CD8-positive, alpha-beta memory T cell (primary cell): ENCODE measurements at regions not wholly inside any gene's neighbourhood (a gene's known extent, or its start where the extent isn't known, plus 50 kb on each side); places are given as distances from the start of the nearest gene placed in this dataset.
"Not testable (repeated sequence)": the region's sequence is repeated elsewhere in the genome, so short reads cannot be mapped to it uniquely, and the experiment has no call there.

Source experiments
- CTCF ChIA-PET: fragments of 350-600 bp; sonication (Branson Sonifier 250); formaldehyde crosslinking; loops from one replicate; lab custom pipeline; 2021; ENCODE audit warnings: antibody characterized with exemption; lab: Charles Lee
- POLR2A ChIA-PET: fragments of 350-600 bp; sonication (Branson Sonifier 250); formaldehyde crosslinking; loops from one replicate; lab custom pipeline; 2021; ENCODE audit warnings: antibody characterized with exemption; lab: Charles Lee
- DNase-seq, 5 donors: peaks; one replicate each; pipeline versions ENCODE4 v3.0.0 to v3.0.0-alpha.2; 2020 to 2022; ENCODE audit warnings: mixed read lengths in 1 of 5
- H3K27ac ChIP-seq: one replicate; pipeline ENCODE4 v1.7.0; 2013; ENCODE audit warnings: low read depth, mild to moderate bottlenecking, low read length, moderate library complexity
- H3K27me3 ChIP-seq: 2 replicates; pipeline ENCODE4 v1.7.0; 2013; ENCODE audit warnings: low read length, mild to moderate bottlenecking; ENCODE audit not compliant: insufficient read depth, poor library complexity, severe bottlenecking
- H3K36me3 ChIP-seq: 2 replicates; pipeline ENCODE4 v1.7.0; 2013; ENCODE audit warnings: mild to moderate bottlenecking, low read length, moderate library complexity; ENCODE audit not compliant: insufficient read depth
- H3K4me1 ChIP-seq: 2 replicates; pipeline ENCODE4 v1.7.0; 2013; ENCODE audit warnings: mild to moderate bottlenecking, low read length, moderate library complexity; ENCODE audit not compliant: insufficient read depth
- H3K4me3 ChIP-seq: 2 replicates; pipeline ENCODE4 v1.7.0; 2013; ENCODE audit warnings: mild to moderate bottlenecking, low read length
- H3K9me3 ChIP-seq: 2 replicates; pipeline ENCODE4 v1.7.0; 2013; ENCODE audit warnings: mild to moderate bottlenecking, low read length
- H3K27ac Mint-ChIP-seq, 8 donors: one replicate each; pipeline ENCODE4 v1.8.0; 2020 to 2021; ENCODE audit warnings: mixed read lengths in 8 of 8, mild to moderate bottlenecking in 6 of 8, inconsistent platforms in 3 of 8, moderate library complexity in 3 of 8
- H3K27me3 Mint-ChIP-seq, 2 donors: one replicate each; pipeline ENCODE4 v1.8.0; 2020 to 2021; ENCODE audit warnings: mixed read lengths in 2 of 2, mild to moderate bottlenecking in 1 of 2, moderate library complexity in 1 of 2
- H3K36me3 Mint-ChIP-seq, 3 donors: one replicate each; pipeline ENCODE4 v1.8.0; 2020 to 2021; ENCODE audit warnings: mixed read lengths in 3 of 3, inconsistent platforms in 1 of 3, mild to moderate bottlenecking in 1 of 3
- H3K4me1 Mint-ChIP-seq, 3 donors: one replicate each; pipeline ENCODE4 v1.8.0; 2020 to 2021; ENCODE audit warnings: mixed read lengths in 3 of 3, inconsistent platforms in 1 of 3, mild to moderate bottlenecking in 1 of 3
- H3K4me3 Mint-ChIP-seq, 7 donors: one replicate each; pipeline ENCODE4 v1.8.0; 2020 to 2021; ENCODE audit warnings: mixed read lengths in 7 of 7, mild to moderate bottlenecking in 6 of 7, moderate library complexity in 4 of 7, inconsistent platforms in 2 of 7
- H3K9me3 Mint-ChIP-seq, 5 donors: one replicate each; pipeline ENCODE4 v1.8.0; 2020 to 2022; ENCODE audit warnings: mixed read lengths in 5 of 5, mild to moderate bottlenecking in 3 of 5, moderate library complexity in 2 of 5, inconsistent platforms in 1 of 5

DNA sequence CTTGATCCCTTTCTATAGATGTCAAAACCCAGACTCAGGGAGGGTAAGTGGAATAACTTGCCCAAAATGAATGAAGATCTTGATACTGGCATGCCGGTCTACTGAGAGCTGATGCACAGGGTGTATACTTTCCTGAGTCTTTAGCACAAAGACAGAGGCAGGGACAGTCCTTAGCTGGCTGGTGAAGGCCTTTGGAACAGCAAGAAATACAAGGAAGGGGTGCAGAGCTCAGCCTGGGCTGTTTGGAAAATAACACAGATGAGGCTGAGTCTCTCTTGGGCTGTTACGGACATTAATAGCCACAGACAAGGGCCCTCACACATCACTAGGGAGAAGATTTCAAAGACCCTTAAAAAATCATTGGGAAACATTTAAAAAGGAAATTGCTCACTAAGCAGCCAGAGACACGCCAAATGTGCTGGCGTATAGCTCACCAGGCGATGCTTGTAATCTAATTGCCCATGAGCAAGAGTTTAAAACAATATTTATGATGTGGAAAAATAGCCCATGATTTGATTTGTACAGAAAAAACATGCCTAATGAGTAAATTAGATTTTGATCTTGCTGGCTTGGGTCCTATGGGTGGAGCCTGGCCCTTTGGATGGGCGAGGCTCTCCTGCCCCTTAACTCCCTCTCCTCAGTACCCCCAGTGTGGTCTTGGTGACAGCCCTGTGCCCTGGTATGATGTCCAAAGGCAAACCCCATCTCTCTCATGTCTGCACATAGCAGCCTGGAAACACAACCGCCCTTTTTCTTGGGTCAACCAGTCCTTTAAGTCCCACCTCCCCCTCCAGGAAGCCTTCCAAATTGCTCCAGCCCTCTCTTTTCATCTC is 81.8 kb upstream of the MRPS22 start:
- Mint-ChIP-seq H3K9me3 (no peaks in the 10 kb centered on the region), H3K27ac (no peak overlapping the region), H3K27me3 (peaks cover 10 to 18% of the 10 kb centered on the region in 2 donors), H3K36me3 (no peaks in the 10 kb centered on the region), H3K4me1 (no peaks in the 10 kb centered on the region), H3K4me3 (no peak overlapping the region)
- POLR2A ChIA-PET: no interaction called here
- CTCF ChIA-PET: no interaction called here
- Histone ChIP-seq H3K9me3 (no peaks in the 10 kb centered on the region), H3K27me3 (no peaks in the 10 kb centered on the region), H3K4me3 (no peak overlapping the region), H3K4me1 (no peaks in the 10 kb centered on the region), H3K27ac (no peak overlapping the region), H3K36me3 (no peaks in the 10 kb centered on the region)
- no peak for DNase-seq

DNA sequence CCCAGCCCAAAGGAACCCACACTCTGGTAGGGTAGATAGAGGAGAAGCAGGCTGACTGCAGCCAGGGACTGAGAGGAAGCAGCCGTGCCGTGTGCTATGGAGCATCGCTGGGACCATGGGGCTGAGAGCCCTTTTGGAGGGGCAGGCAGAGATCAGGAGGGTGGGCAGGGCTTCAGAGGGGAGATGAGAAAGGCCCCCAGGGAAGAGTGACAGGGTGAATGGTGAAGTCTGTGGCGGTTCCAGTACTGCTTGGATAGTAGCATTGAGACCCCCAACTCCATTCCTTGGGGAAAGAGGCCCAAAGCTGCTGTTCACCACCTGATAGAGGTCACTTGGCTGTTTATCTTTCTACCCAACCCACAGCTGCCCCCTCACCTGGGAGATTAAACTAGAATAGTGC is 80.0 kb upstream of the MRPS22 start:
- no peaks in the 10 kb centered on the region for H3K9me3 Mint-ChIP-seq
- no peak overlapping the region for H3K27ac ChIP-seq
- POLR2A ChIA-PET: no interaction called here

DNA sequence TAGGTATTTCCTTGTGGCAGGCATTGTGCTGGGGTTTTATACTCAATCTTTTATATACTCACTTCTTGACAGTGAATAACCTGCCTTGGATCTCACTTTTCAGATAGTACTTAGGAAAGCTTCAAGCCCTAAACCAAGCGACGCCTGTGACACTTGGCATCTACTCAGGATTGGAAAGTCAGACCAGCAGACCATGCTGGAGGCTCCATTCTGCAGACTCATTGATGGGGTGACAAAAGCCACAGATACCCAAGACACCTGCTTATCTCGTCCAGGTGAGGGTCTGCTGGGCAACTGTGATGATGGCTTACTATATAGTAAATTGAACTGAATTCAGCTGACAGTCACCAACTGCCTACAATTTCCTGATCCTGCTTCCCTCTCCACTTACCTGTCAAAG is 79.4 kb upstream of the MRPS22 start:
- no peaks in the 10 kb centered on the region for H3K36me3 ChIP-seq
- no peak for DNase-seq
- no peak overlapping the region for H3K27ac ChIP-seq
- no peak overlapping the region for H3K4me3 ChIP-seq
- Mint-ChIP-seq H3K27ac (no peak overlapping the region), H3K4me1 (no peaks in the 10 kb centered on the region), H3K27me3 (peaks cover 3 to 25% of the 10 kb centered on the region in 2 donors), H3K36me3 (no peaks in the 10 kb centered on the region), H3K9me3 (no peaks in the 10 kb centered on the region), H3K4me3 (no peak overlapping the region)
- ChIA-PET POLR2A (no interaction called here), CTCF (no interaction called here)
- H3K9me3 ChIP-seq: no peaks in the 10 kb centered on the region
- no peaks in the 10 kb centered on the region for H3K27me3 ChIP-seq
- no peaks in the 10 kb centered on the region for H3K4me1 ChIP-seq

More for the DNA sequence above, 80.0 kb upstream of the MRPS22 start:
- H3K4me3 Mint-ChIP-seq: no peak overlapping the region
- H3K4me3 ChIP-seq: no peak overlapping the region
- H3K36me3 Mint-ChIP-seq: no peaks in the 10 kb centered on the region
- H3K27ac Mint-ChIP-seq: no peak overlapping the region
- no peaks in the 10 kb centered on the region for H3K27me3 ChIP-seq
- H3K9me3 ChIP-seq: no peaks in the 10 kb centered on the region
- CTCF ChIA-PET: no interaction called here
- H3K4me1 ChIP-seq: no peaks in the 10 kb centered on the region
- H3K36me3 ChIP-seq: no peaks in the 10 kb centered on the region
- DNase-seq: no peak
- H3K27me3 Mint-ChIP-seq: peaks cover 5 to 21% of the 10 kb centered on the region in 2 donors
- H3K4me1 Mint-ChIP-seq: no peaks in the 10 kb centered on the region

DNA sequence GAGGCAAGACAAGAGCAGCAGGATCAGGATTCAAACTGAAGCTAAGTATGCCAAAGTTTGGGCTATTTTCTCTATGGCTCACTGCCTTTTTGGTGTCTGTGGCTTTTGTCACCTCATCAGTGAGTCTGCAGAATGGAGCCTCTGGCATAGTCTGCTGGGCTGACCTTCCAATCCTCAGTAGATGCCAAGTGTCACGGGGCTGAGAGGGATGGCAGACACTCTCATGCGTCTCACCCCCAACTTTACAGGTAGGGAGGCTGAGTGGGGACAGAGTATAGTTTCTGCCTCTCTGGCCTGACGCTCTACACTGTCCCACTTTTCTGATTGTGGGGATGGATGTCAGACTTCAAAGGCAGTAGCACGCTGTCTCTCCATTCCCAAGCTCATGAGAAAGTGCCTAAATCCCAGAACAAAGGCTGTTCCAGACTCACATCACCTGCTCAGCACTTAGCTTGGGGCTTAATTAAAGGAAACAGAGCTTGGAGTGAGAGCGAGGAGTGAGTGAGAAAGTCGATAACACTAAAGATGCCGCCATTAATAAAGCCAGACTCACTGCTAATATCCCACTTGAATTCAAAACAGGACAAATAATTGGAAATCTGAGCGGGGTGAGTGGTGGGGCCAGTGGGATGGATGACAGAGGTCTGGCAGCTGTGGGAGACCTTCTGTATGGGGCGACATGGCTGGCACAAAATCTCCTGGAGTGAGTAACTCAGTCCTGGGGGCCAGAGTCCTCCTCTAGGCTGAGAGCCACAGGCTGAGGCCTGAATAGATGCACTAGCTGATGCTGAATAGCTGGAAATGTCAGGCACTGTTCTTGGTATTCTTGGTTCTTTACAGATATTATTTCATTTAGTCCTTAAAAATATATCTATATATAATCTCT is 78.4 kb upstream of the MRPS22 start:
- Histone ChIP-seq H3K4me3 (no peak overlapping the region), H3K36me3 (no peaks in the 10 kb centered on the region), H3K27ac (no peak overlapping the region), H3K4me1 (no peaks in the 10 kb centered on the region), H3K9me3 (no peaks in the 10 kb centered on the region), H3K27me3 (no peaks in the 10 kb centered on the region)
- POLR2A ChIA-PET: no interaction called here
- CTCF ChIA-PET: interaction anchor here (0.5 kb wide), 1 partner anchor 327 kb away, joined by 5 read pairs; no protein-coding TSS in a partner anchor
- no peaks in the 10 kb centered on the region for H3K36me3 Mint-ChIP-seq
- no peaks in the 10 kb centered on the region for H3K9me3 Mint-ChIP-seq
- H3K4me1 Mint-ChIP-seq: no peaks in the 10 kb centered on the region
- no peak overlapping the region for H3K4me3 Mint-ChIP-seq
- H3K27ac Mint-ChIP-seq: no peak overlapping the region
- peaks cover 5 to 22% of the 10 kb centered on the region in 2 donors for H3K27me3 Mint-ChIP-seq
- no peak for DNase-seq

DNA sequence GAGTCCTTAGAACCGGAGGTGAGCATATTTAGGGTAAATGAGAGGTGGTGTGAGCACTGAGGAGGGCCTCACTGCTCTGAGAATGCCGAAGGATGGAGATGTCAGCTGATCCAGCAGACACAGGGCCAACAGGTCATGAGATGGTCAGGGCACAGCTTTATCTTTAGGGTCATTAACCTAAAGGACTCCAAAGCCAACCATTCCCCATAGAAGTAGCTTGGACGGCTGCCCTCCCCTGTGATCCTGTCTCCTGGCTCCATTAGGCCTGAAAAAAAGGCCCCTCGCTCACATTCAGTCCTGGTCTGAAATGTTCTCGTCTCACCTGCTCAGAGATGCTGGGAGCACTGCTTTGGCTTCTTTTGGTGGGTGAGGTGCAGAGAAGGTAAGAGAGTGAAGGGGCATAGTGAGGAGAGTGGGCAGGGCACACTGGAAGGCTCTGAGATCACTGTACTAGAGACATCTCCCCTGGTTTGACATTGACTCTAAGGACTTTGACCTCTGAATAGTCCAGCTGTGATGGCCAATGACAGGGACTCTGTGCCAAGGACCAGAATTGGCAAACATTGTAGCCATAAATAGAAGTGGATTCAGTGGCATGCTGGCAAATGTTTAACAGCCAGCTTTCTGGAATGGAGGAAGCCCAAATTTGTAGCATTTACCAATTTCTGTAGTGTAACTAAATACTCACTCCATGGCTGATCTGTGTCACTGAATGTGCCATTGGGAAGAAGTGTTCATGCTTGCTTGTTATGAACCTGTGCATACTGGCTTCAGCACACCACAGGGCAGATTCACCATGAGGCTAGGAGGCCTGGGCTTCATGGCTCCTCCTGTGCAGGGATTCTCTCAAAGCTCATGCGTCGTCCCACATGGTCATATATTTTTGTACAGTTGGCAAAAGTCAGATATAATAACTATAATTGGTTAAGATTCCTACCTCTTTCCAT is 76.2 kb upstream of the MRPS22 start:
- Mint-ChIP-seq H3K27ac (no peak overlapping the region), H3K36me3 (no peaks in the 10 kb centered on the region), H3K9me3 (no peaks in the 10 kb centered on the region), H3K4me1 (no peaks in the 10 kb centered on the region), H3K27me3 (peaks cover 3 to 28% of the 10 kb centered on the region in 2 donors), H3K4me3 (no peak overlapping the region)
- no peaks in the 10 kb centered on the region for H3K27me3 ChIP-seq
- H3K9me3 ChIP-seq: no peaks in the 10 kb centered on the region
- no peaks in the 10 kb centered on the region for H3K4me1 ChIP-seq
- ChIA-PET CTCF (no interaction called here), POLR2A (no interaction called here)
- H3K4me3 ChIP-seq: no peak overlapping the region
- no peak overlapping the region for H3K27ac ChIP-seq
- no peaks in the 10 kb centered on the region for H3K36me3 ChIP-seq
- DNase-seq: no peak

DNA sequence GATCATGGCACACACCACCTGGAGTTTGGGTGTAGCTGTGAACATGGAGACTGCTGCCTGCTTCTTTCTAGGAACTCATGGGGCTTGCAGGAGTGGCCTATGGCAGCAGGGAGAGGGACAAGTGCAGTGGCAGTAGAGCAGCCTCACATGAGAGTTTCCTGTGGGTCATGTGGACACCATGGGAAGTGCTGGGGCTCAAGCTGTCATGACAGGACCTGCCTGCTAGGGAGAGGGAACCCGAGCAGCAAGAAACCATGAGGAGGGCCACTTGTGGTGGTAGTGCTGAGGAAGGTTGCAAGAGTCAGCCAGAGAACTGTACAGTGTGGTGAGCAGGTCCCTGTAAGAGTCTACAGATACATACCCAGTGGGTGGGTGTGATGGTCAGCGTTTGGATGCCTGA is 73.8 kb upstream of the MRPS22 start:
- Histone ChIP-seq H3K27me3 (no peaks in the 10 kb centered on the region), H3K9me3 (no peaks in the 10 kb centered on the region), H3K4me3 (no peak overlapping the region), H3K27ac (no peak overlapping the region), H3K4me1 (no peaks in the 10 kb centered on the region), H3K36me3 (no peaks in the 10 kb centered on the region)
- Mint-ChIP-seq H3K4me3 (no peak overlapping the region), H3K27me3 (peaks cover 7 to 35% of the 10 kb centered on the region in 2 donors), H3K36me3 (no peaks in the 10 kb centered on the region), H3K4me1 (no peaks in the 10 kb centered on the region), H3K27ac (no peak overlapping the region), H3K9me3 (no peaks in the 10 kb centered on the region)
- no peak for DNase-seq
- CTCF ChIA-PET: no interaction called here
- POLR2A ChIA-PET: no interaction called here

DNA sequence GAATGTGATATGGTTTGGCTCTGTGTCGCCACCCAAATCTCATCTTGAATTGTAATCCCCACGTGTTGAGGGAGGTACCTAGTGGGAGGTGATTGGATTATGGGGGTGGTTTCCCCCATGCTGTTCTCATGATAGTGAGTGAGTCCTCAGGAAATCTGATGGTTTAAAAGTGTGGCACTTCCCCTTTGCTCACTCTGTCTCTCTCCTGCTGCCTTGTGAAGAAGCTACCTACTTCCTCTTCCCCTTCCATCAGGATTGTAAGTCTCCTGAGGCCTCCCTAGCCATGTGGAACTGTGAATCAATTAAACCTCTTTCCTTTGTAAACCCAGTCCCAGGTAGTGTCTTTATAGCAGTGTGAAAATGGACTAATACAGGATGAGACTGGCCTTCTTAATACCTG is 73.2 kb upstream of the MRPS22 start:
- H3K27me3 ChIP-seq, CTCF ChIA-PET, H3K36me3 ChIP-seq, H3K9me3 ChIP-seq, H3K4me1 ChIP-seq, POLR2A ChIA-PET, H3K4me3 Mint-ChIP-seq, H3K9me3 Mint-ChIP-seq, DNase-seq, H3K36me3 Mint-ChIP-seq, H3K4me1 Mint-ChIP-seq, H3K27ac Mint-ChIP-seq, H3K4me3 ChIP-seq, H3K27ac ChIP-seq: not testable (repeated sequence)
- peaks cover 8 to 35% of the 10 kb centered on the region in 2 donors for H3K27me3 Mint-ChIP-seq
